Vagina (tissue), 2 donors: ENCODE measurements at regions not wholly inside any gene's neighbourhood (a gene's known extent, or its start where the extent isn't known, plus 50 kb on each side); places are given as distances from the start of the nearest gene placed in this dataset.

ENCODE experiments used
- CTCF ChIP-seq, 3 experiments: fragments of 450-650 bp in 2 of 3; fragments of 200-600 bp in 1 of 3; sonication (generic) in 1 of 3; IDR thresholded peaks; one replicate each; pipeline ENCODE4 v1.5.1; 2017 to 2019; ENCODE audit warnings: antibody characterized with exemption in 3 of 3, mild to moderate bottlenecking in 2 of 3, moderate library complexity in 2 of 3
- POLR2A ChIP-seq, 2 donors: fragments of 450-650 bp; IDR thresholded peaks; one replicate each; pipeline ENCODE4 v1.6.1; 2017; ENCODE audit warnings: antibody characterized with exemption in 2 of 2, mild to moderate bottlenecking in 2 of 2, moderate library complexity in 2 of 2

GRCh38 chr4:147173322-147173721 lies 227.7 kb upstream of the TTC29 start:
- TF ChIP-seq CTCF (IDR thresholded peaks at IDR 0.05) (no peak), POLR2A (IDR thresholded peaks at IDR 0.05) (no peak)
